ENCODE measurements at regions not wholly inside any gene's neighbourhood (a gene's known extent, or its start where the extent isn't known, plus 50 kb on each side); places are given as distances from the start of the nearest gene placed in this dataset.
A peak's percentile ranks its signal among the peaks of the same experiment; 100 is the strongest.

DNA sequence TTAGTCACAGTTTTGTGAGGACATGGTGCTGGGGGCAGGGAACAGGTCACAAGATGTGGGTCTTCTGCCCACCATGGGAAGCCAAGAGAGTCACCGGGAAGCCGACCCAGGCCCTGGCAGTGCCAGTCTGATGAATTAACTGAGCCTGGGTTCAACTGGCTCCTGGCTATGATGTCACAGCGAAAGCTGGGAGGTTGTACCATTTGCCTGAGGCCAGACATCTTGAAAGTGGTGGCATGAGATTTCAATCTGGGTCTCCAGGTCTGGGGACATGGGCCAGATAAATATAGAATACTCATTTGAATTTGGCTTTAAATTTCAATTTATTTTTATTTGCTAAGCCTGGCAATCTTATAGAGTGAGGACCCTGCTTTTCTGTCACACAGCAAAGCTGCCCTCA, 280.9 kb downstream of the NSG2 start:
- Histone ChIP-seq H3K4me1 (ENCODE audit: control insufficient read depth in 5 of 5, insufficient read depth in 5 of 5, low read length in 5 of 5) (no peaks in the 10 kb centered on the region), H3K9ac (ENCODE audit: insufficient read depth in 1 of 2, low read length in 2 of 2) (no peak overlapping the region), H3K9me3 (ENCODE audit: control insufficient read depth in 4 of 4, insufficient read depth in 3 of 4, low read length in 3 of 4) (peaks cover 0 to 2% (median 0%) of the 10 kb centered on the region in 4 donors), H3K27me3 (ENCODE audit: control insufficient read depth in 3 of 3, insufficient read depth in 3 of 3, low read length in 2 of 3) (peaks cover 0 to 9% (median 7%) of the 10 kb centered on the region in 3 donors), H3K27ac (ENCODE audit: low read depth in 1 of 2, low read length in 1 of 2) (no peak overlapping the region), H3K36me3 (ENCODE audit: control insufficient read depth in 4 of 4, insufficient read depth in 4 of 4, low read length in 4 of 4) (no peaks in the 10 kb centered on the region), H3K4me3 (no peak overlapping the region)
- no peak for DNase-seq
- 62 to 95% methylated on average over 2 to 3 of the region's 3 CpGs for WGBS, 2 donors
- TF ChIP-seq CTCF (IDR thresholded peaks at IDR 0.05; ENCODE audit: control extremely low read depth, extremely low read depth) = no peak
- no peak for ATAC-seq (ENCODE audit: insufficient read depth, low FRiP score)

- ATAC-seq (ENCODE audit: insufficient read depth, low FRiP score) = no peak
- 38 to 39% methylated on average over 10 of the region's 10 CpGs for WGBS, 2 donors
- no peak overlapping the region for H3K4me3 ChIP-seq
- H3K4me1 ChIP-seq (ENCODE audit: control insufficient read depth in 5 of 5, insufficient read depth in 5 of 5, low read length in 5 of 5) = no peaks in the 10 kb centered on the region
- DNase-seq = peak; percentile 48 to 70 (median 69)
- peaks cover 0 to 7% (median 6%) of the 10 kb centered on the region in 3 donors for H3K27me3 ChIP-seq (ENCODE audit: control insufficient read depth in 3 of 3, insufficient read depth in 3 of 3, low read length in 2 of 3)
- no peak for TF ChIP-seq CTCF (IDR thresholded peaks at IDR 0.05; ENCODE audit: control extremely low read depth, extremely low read depth)
- H3K9ac ChIP-seq (ENCODE audit: insufficient read depth in 1 of 2, low read length in 2 of 2) = no peak overlapping the region
- H3K9me3 ChIP-seq (ENCODE audit: control insufficient read depth in 4 of 4, insufficient read depth in 3 of 4, low read length in 3 of 4) = peaks cover 0 to 2% (median 0%) of the 10 kb centered on the region in 4 donors
- no peak overlapping the region for H3K27ac ChIP-seq (ENCODE audit: low read depth in 1 of 2, low read length in 1 of 2)
- H3K36me3 ChIP-seq (ENCODE audit: control insufficient read depth in 4 of 4, insufficient read depth in 4 of 4, low read length in 4 of 4) = no peaks in the 10 kb centered on the region
Measured at GRCh38 chr5:174327317-174327864, 281.9 kb downstream of the NSG2 start.

DNA sequence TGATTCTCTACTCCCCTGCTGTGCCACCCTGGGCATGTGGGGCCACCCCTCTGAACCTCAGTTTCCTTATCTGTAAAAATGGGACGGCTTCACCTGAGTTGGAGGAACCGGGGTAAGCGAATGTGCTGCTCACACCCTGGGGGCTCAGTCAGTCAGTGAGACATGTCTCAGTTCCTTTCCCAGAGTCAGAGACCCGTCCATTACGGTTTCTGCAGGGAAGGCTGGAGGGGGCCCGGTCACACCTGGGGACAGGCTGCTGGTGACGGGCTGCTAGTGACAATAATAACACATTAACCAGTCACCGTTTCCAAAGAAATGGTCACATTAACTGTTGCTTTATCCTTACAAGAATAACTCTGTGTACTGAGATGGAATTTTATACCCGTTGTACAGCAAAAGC, 282.4 kb downstream of the NSG2 start:
- ATAC-seq (ENCODE audit: insufficient read depth, low FRiP score) = no peak
- H3K9ac ChIP-seq (ENCODE audit: insufficient read depth in 1 of 2, low read length in 2 of 2) = no peak overlapping the region

More for the DNA sequence above, 282.4 kb downstream of the NSG2 start:
- no peak for DNase-seq
- TF ChIP-seq CTCF (IDR thresholded peaks at IDR 0.05; ENCODE audit: control extremely low read depth, extremely low read depth) = no peak
- no peaks in the 10 kb centered on the region for H3K4me1 ChIP-seq (ENCODE audit: control insufficient read depth in 5 of 5, insufficient read depth in 5 of 5, low read length in 5 of 5)
- H3K36me3 ChIP-seq (ENCODE audit: control insufficient read depth in 4 of 4, insufficient read depth in 4 of 4, low read length in 4 of 4) = no peaks in the 10 kb centered on the region
- peaks cover 0 to 2% (median 0%) of the 10 kb centered on the region in 4 donors for H3K9me3 ChIP-seq (ENCODE audit: control insufficient read depth in 4 of 4, insufficient read depth in 3 of 4, low read length in 3 of 4)
- 87 to 90% methylated on average over 9 of the region's 9 CpGs for WGBS, 2 donors
- no peak overlapping the region for H3K4me3 ChIP-seq
- no peak overlapping the region for H3K27ac ChIP-seq (ENCODE audit: low read depth in 1 of 2, low read length in 1 of 2)
- H3K27me3 ChIP-seq (ENCODE audit: control insufficient read depth in 3 of 3, insufficient read depth in 3 of 3, low read length in 2 of 3) = peaks cover 0 to 5% (median 3%) of the 10 kb centered on the region in 3 donors
